ENCODE measurements at regions not wholly inside any gene's neighbourhood (a gene's known extent, or its start where the extent isn't known, plus 50 kb on each side); places are given as distances from the start of the nearest gene placed in this dataset.
"Not testable (repeated sequence)": the region's sequence is repeated elsewhere in the genome, so short reads cannot be mapped to it uniquely, and the experiment has no call there.

GRCh38 chr1:149338698-149339097 is 136.1 kb upstream of the NBPF19 start:
- DNase-seq (ENCODE audit: extremely low spot score, insufficient read length, low read depth); FAIRE-seq: not testable (repeated sequence)

- not testable (repeated sequence) for FAIRE-seq; DNase-seq (ENCODE audit: extremely low spot score, insufficient read length, low read depth)
Measured at GRCh38 chr1:149349448-149349847, 125.4 kb upstream of the NBPF19 start.

- not testable (repeated sequence) for DNase-seq (ENCODE audit: extremely low spot score, insufficient read length, low read depth); FAIRE-seq
Measured at GRCh38 chr1:149352205-149352604, 122.6 kb upstream of the NBPF19 start.

- not testable (repeated sequence) for DNase-seq (ENCODE audit: extremely low spot score, insufficient read length, low read depth); FAIRE-seq
Measured at GRCh38 chr1:149354579-149354978, 120.3 kb upstream of the NBPF19 start.

GRCh38 chr1:149355748-149356147 is 119.1 kb upstream of the NBPF19 start:
- FAIRE-seq; DNase-seq (ENCODE audit: extremely low spot score, insufficient read length, low read depth): not testable (repeated sequence)

- DNase-seq (ENCODE audit: extremely low spot score, insufficient read length, low read depth); FAIRE-seq: not testable (repeated sequence)
Measured at GRCh38 chr1:149356152-149356551, 118.7 kb upstream of the NBPF19 start.

- FAIRE-seq; DNase-seq (ENCODE audit: extremely low spot score, insufficient read length, low read depth): not testable (repeated sequence)
Measured at GRCh38 chr1:149360351-149360750, 114.5 kb upstream of the NBPF19 start.

GRCh38 chr1:149361310-149361709 is 113.5 kb upstream of the NBPF19 start:
- DNase-seq (ENCODE audit: extremely low spot score, insufficient read length, low read depth); FAIRE-seq: not testable (repeated sequence)

GRCh38 chr1:149364188-149364981 is 110.5 kb upstream of the NBPF19 start:
- not testable (repeated sequence) for FAIRE-seq; DNase-seq (ENCODE audit: extremely low spot score, insufficient read length, low read depth)

- not testable (repeated sequence) for DNase-seq (ENCODE audit: extremely low spot score, insufficient read length, low read depth); FAIRE-seq
Measured at GRCh38 chr1:149366402-149366801, 108.4 kb upstream of the NBPF19 start.

GRCh38 chr1:149367472-149368044 is 107.3 kb upstream of the NBPF19 start:
- FAIRE-seq; DNase-seq (ENCODE audit: extremely low spot score, insufficient read length, low read depth): not testable (repeated sequence)

- FAIRE-seq; DNase-seq (ENCODE audit: extremely low spot score, insufficient read length, low read depth): not testable (repeated sequence)
Measured at GRCh38 chr1:149368337-149368736, 106.5 kb upstream of the NBPF19 start.

- not testable (repeated sequence) for FAIRE-seq; DNase-seq (ENCODE audit: extremely low spot score, insufficient read length, low read depth)
Measured at GRCh38 chr1:149369081-149369480, 105.8 kb upstream of the NBPF19 start.

- FAIRE-seq: not testable (repeated sequence)
Measured at GRCh38 chr1:149371955-149372354, 102.9 kb upstream of the NBPF19 start.

GRCh38 chr1:149378462-149378861 is 96.4 kb upstream of the NBPF19 start:
- not testable (repeated sequence) for DNase-seq (ENCODE audit: extremely low spot score, insufficient read length, low read depth); FAIRE-seq

More at GRCh38 chr1:149371955-149372354, 102.9 kb upstream of the NBPF19 start:
- not testable (repeated sequence) for DNase-seq (ENCODE audit: extremely low spot score, insufficient read length, low read depth)

- not testable (repeated sequence) for DNase-seq (ENCODE audit: extremely low spot score, insufficient read length, low read depth); FAIRE-seq
Measured at GRCh38 chr1:149390173-149390926, 84.5 kb upstream of the NBPF19 start.

GRCh38 chr1:149390931-149391330 is 83.9 kb upstream of the NBPF19 start:
- not testable (repeated sequence) for FAIRE-seq; DNase-seq (ENCODE audit: extremely low spot score, insufficient read length, low read depth)

GRCh38 chr1:149395802-149396201 is 79.0 kb upstream of the NBPF19 start:
- not testable (repeated sequence) for FAIRE-seq; DNase-seq (ENCODE audit: extremely low spot score, insufficient read length, low read depth)

- FAIRE-seq; DNase-seq (ENCODE audit: extremely low spot score, insufficient read length, low read depth): not testable (repeated sequence)
Measured at GRCh38 chr1:149398527-149398926, 76.3 kb upstream of the NBPF19 start.

GRCh38 chr1:149408404-149408803 is 66.4 kb upstream of the NBPF19 start:
- not testable (repeated sequence) for DNase-seq (ENCODE audit: extremely low spot score, insufficient read length, low read depth); FAIRE-seq
